ENCODE measurements at regions not wholly inside any gene's neighbourhood (a gene's known extent, or its start where the extent isn't known, plus 50 kb on each side); places are given as distances from the start of the nearest gene placed in this dataset.
A peak's percentile ranks its signal among the peaks of the same experiment; 100 is the strongest.
"Not testable (repeated sequence)": the region's sequence is repeated elsewhere in the genome, so short reads cannot be mapped to it uniquely, and the experiment has no call there.

DNA sequence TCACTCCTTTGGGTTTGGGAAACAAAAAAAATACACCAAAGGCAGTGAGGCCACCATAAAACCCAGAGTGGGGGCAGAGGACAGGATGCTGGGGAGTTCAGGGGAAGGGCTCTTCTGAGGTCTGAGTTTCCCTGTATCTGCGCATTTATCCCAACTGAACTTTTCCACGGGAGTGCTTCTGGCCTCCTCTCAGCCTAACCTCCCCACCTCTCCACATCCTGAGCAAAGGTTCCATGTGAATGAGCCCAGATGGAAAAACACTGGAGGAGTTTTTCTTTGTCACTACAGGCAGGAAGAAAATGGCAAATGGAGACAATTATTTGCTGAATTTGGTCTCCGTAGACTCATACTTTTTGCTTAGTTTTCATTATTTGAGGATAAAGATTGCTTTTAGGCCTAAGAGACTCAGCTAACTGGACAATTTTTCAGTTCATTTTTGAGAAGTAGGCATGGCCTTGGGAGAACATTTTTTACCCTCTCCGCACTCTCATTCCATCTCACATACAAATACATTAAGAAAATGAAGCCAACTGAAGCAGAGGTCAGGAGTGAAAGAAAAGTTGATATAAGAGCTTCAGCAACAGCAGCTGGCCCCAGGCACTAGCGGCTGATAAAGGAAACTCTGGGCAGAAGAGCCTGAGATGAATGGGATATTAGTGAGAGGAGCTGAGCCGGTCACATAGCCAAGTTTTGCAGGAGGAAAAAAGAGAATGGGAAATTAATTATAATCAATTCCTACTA lies 82.6 kb upstream of the CYP1B1 start:
- intact Hi-C loops (cut with DNase I, micrococcal nuclease) = no loop called here
- ATAC-seq = no peak
- no peak for DNase-seq

- ATAC-seq (no peak), DNase-seq (no peak)
- intact Hi-C loops (cut with DNase I, micrococcal nuclease) = no loop called here
Measured at GRCh38 chr2:38156436-38156835, 80.5 kb upstream of the CYP1B1 start.

GRCh38 chr2:38155015-38155414 lies 79.1 kb upstream of the CYP1B1 start:
- DNase-seq = no peak
- intact Hi-C loops (cut with DNase I, micrococcal nuclease) = no loop called here
- ATAC-seq = no peak

- ATAC-seq (no peak), DNase-seq (no peak)
- intact Hi-C loops (cut with DNase I, micrococcal nuclease) = no loop called here
Measured at GRCh38 chr2:38154395-38154794, 78.4 kb upstream of the CYP1B1 start.

DNA sequence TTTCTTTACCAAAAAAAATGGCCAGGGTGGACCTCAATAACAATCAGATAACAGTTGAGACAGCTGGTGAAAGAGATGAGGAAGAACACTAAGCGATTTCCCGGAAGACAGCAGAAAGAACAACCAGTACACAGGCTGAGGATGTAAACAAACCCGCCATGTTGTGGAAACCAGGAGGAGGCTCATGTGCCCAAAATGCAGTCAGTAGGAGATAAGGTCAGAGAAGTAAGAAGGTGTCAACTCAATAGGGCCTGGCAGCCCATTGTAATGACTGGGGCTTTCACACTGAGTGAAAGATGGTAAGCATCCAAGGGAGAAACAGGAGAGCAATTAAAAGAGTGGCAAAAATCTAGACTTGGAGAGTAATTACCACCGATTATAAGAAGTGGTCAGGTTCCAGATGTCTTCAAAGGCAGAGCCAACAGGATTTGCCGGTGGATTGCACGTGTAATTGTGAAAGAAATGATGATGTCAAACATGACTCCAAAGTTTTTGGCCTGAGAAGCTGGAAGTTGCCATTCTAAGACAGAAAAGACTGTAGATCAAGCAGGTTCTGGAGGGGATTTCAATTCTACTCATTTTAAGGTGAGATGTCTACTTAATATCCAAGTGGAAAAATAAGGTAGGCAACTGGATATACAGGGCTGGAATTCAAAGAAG lies 77.7 kb upstream of the CYP1B1 start:
- no peak for ATAC-seq
- intact Hi-C loops (cut with DNase I, micrococcal nuclease) = no loop called here

GRCh38 chr2:38152913-38153312 lies 77.0 kb upstream of the CYP1B1 start:
- intact Hi-C loops (cut with DNase I, micrococcal nuclease) = no loop called here
- DNase-seq (no peak), ATAC-seq (no peak)

More for the DNA sequence above, 77.7 kb upstream of the CYP1B1 start:
- no peak for DNase-seq

GRCh38 chr2:38152035-38152434 lies 76.1 kb upstream of the CYP1B1 start:
- no peak for ATAC-seq
- intact Hi-C loops (cut with DNase I, micrococcal nuclease) = no loop called here
- no peak for DNase-seq

GRCh38 chr2:38149531-38149930 lies 73.6 kb upstream of the CYP1B1 start:
- no peak for DNase-seq
- no peak for ATAC-seq
- intact Hi-C loops (cut with DNase I, micrococcal nuclease) = no loop called here

DNA sequence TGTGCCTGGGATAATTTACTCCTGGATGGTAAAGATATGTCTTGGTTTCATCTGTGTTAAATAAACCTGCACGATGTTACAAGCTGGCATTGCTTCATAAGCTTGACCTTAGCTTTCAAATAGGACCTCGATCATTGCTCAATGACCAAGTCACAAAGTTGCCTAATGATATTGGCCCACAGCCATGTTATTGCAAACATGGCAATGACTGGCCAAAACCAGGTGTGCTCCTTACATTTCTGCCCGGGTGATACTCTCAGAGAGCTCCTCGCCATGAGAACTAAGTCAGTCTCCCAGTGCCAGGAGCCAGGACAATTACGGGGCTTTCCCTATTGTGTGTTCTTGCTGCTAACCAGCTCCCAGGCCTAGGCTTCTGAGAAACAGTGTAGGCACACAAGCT lies 72.5 kb upstream of the CYP1B1 start:
- no peak for ATAC-seq
- no peak for DNase-seq
- intact Hi-C loops (cut with DNase I, micrococcal nuclease) = no loop called here

DNA sequence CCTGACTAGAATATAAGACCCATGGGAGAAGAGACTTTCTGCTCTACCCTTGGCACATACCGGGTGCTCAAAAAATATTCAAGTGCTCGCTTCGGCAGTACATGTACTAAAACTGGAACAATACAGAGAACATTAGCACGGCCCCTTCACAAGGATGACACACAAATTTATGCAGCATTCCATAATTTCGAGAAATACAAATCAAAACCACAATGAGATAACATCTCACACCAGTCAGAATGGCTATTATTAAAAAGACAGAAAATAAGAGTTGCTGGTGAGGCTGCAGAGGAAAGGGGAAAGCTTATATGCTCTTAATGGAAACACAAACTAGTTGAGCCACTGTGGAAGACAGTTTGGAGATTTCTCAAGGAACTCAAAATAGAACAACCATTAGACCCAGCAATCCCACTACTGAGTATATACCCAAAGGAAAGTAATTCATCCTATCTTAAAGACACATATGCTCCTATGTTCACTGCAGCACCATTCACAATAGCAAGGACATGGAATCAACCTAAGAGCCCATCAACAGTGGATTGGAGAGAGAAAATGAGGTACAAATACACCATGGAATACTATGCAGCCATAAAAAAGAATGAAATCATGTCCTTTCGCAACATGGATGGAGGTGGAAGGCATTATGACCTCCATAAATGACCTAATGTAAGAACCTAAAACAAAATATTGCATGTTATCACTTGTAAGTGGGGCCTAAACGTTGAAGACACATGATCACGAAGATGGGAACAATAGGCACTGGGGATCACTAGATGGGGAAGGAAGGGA lies 71.6 kb upstream of the CYP1B1 start:
- ATAC-seq (no peak), DNase-seq (no peak)
- intact Hi-C loops (cut with DNase I, micrococcal nuclease) = no loop called here

DNA sequence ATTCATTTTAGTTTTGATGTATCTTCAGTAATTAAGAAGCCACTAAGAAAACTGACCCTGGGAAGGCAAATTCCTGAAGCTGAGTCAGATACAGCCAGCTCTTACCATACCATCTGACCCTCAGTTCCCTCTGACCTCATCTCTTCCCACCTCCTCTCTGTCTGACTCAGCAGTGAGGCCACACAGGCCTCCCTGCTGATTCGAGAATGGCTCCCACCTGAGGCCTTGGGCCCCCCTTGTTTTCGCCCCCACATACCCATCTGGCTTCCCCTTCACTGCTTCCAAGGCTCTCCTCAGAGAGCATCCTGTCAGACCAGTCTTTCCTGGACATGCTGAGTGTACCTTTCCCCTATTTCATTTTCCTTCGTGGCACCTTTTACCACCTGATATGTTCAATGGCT lies 71.0 kb upstream of the CYP1B1 start:
- ATAC-seq = no peak
- intact Hi-C loops (cut with DNase I, micrococcal nuclease) = no loop called here
- no peak for DNase-seq

- ATAC-seq (no peak), DNase-seq (no peak)
- intact Hi-C loops (cut with DNase I, micrococcal nuclease) = no loop called here
Measured at GRCh38 chr2:38146275-38146906, 70.4 kb upstream of the CYP1B1 start.

DNA sequence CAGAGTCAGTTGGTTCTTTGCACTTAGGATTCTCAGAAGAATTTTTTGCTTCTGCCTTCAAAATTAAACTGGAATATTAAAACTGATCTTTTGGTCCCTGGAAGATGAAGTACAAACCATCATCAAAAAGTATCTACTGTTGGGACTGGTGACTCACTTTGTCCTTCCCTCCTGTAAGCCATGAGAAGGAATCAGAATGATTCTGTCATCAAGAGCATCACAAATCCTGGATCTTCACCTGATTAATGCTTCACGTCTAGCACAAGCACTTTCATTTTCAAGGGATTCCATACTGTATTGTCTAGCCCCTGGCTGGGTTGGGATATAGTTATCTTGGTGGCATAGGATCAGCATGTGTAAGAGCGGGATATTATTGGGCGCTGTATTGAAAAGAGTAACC lies 69.3 kb upstream of the CYP1B1 start:
- ATAC-seq (no peak), DNase-seq (no peak)
- intact Hi-C loops (cut with DNase I, micrococcal nuclease) = no loop called here

GRCh38 chr2:38142627-38143026 lies 66.7 kb upstream of the CYP1B1 start:
- ATAC-seq (no peak), DNase-seq (no peak)
- intact Hi-C loops (cut with DNase I, micrococcal nuclease) = no loop called here

- intact Hi-C loops (cut with DNase I, micrococcal nuclease) = no loop called here
- no peak for ATAC-seq
Measured at GRCh38 chr2:38141501-38141900, 65.5 kb upstream of the CYP1B1 start.

GRCh38 chr2:38138996-38139395 lies 63.0 kb upstream of the CYP1B1 start:
- DNase-seq = no peak
- ATAC-seq = peak; percentile 85
- intact Hi-C loops (cut with DNase I, micrococcal nuclease) = no loop called here

More at GRCh38 chr2:38141501-38141900, 65.5 kb upstream of the CYP1B1 start:
- DNase-seq = no peak

DNA sequence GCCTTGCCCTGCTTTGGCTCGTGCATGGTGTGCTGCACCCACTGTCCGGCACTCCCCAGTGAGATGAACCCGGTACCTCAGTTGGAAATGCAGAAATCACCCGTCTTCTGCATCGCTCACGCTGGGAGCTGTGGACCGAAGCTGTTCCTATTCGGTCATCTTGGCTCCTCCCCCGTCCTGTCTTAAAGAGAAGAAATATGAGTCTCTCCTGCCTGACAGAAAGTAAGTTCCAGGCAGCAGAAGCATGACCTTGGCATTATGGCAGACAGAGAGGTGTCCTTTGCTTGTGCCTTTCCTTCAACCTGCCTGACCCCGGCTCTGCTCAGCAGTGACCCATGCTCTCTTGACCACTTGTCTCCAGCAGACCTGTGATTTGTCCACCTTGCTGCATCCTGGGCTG lies 62.5 kb upstream of the CYP1B1 start:
- no peak for ATAC-seq
- no peak for DNase-seq
- intact Hi-C loops (cut with DNase I, micrococcal nuclease) = no loop called here

DNA sequence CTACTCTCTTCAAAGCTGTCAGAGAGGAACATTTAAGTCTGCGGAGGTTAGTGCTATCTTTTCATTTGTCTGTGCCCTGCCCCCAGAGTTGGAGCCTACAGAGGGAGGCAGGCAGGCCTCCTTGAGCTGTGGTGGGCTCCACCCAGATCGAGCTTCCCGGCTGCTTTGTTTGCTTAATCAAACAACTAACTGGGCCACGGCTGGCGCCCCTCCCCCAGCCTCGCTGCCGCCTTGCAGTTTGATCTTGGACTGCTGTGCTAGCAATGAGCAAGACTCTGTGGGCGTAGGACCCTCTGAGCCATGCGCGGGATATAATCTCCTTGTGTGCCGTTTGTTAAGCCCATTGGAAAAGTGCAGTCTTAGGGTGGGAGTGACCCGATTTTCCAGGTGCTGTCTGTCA lies 62.0 kb upstream of the CYP1B1 start:
- intact Hi-C loops (cut with DNase I, micrococcal nuclease); ATAC-seq: not testable (repeated sequence)

DNA sequence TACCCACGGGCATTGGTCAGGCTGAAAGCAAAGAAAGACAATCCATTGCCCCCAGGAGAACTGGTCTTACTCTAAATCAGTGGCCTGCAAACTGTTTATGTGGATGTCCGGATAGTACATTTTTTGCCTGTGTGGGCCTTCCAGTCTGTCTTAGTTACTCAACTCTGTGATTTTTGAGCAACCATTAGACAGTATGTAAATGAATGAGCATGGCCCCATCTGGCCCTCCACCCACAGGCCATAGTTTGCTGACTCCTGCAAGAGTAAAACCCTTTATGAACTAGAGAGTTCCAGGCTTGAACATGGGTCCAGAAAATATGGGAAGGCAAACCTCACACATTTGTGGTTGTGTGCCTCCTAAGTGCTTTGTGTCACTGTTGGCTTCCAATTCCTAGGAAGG lies 55.7 kb upstream of the CYP1B1 start:
- ATAC-seq (no peak), DNase-seq (no peak)
- intact Hi-C loops (cut with DNase I, micrococcal nuclease) = no loop called here

More for the DNA sequence above, 62.0 kb upstream of the CYP1B1 start:
- not testable (repeated sequence) for DNase-seq

DNA sequence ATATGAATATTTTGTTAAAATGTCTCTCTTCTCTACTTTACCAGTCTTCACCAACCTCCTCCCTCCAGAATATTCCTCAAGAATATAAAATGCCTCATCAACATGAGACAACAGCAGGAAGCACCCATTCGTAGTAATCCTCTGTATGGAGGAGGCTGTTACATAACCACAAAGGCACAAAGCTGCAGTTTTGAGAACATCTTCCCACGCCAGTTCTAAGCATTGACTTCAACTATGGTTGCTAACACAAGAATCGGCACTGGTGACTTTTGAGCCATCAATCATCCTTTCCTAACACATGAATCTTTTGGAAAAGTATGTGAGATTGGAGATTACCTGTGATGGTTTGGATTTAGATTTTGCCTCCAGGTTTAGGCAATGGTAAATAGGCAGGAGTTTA lies 54.9 kb upstream of the CYP1B1 start:
- no peak for ATAC-seq

More for the DNA sequence above, 54.9 kb upstream of the CYP1B1 start:
- intact Hi-C loops (cut with DNase I, micrococcal nuclease) = no loop called here
- DNase-seq = no peak
